Sigmoid colon (tissue), 3 donors: ENCODE measurements at regions not wholly inside any gene's neighbourhood (a gene's known extent, or its start where the extent isn't known, plus 50 kb on each side); places are given as distances from the start of the nearest gene placed in this dataset.

Experiments
- small RNA-seq, 3 donors: library from RNA; depleted of rRNA; stranded (forward); fragments of <200 nt; gene quantifications; one replicate each; pipeline ENCODE3, GENCODE V24; 2016

Small RNAs in the stretch of these regions (small RNA-seq; reads per million reads assigned to genes)
- 0 reads per million in 3 donors for gene AL391987.6
